Calu3 (cell line): ENCODE measurements at regions not wholly inside any gene's neighbourhood (a gene's known extent, or its start where the extent isn't known, plus 50 kb on each side); places are given as distances from the start of the nearest gene placed in this dataset.

Experiments used
- BruUV-seq: library from RNA; stranded (reverse); fragments of 400-500 nt; replicated peaks from 2 replicates; lab custom pipeline; 2021; lab: Mats Ljungman, UMichigan
- CTCF ChIA-PET: fragments of 300-600 bp; sonication (Branson Sonifier 250); formaldehyde crosslinking; loops from one replicate; lab custom pipeline; 2022; ENCODE audit warnings: antibody characterized with exemption; lab: Charles Lee
- DNase-seq: peaks from one replicate; pipeline ENCODE4 v3.0.0; 2022
- H3K27ac Mint-ChIP-seq: one replicate; pipeline ENCODE4 v1.8.0; 2022; ENCODE audit warnings: mixed read lengths; ENCODE audit not compliant: unreplicated experiment
- H3K27me3 Mint-ChIP-seq: one replicate; pipeline ENCODE4 v1.8.0; 2022; ENCODE audit warnings: mixed read lengths; ENCODE audit not compliant: unreplicated experiment
- H3K36me3 Mint-ChIP-seq: one replicate; pipeline ENCODE4 v1.8.0; 2022; ENCODE audit warnings: mild to moderate bottlenecking, moderate library complexity, mixed read lengths; ENCODE audit not compliant: insufficient read depth, unreplicated experiment
- H3K4me1 Mint-ChIP-seq: one replicate; pipeline ENCODE4 v1.8.0; 2022; ENCODE audit warnings: mild to moderate bottlenecking, low read depth, mixed read lengths; ENCODE audit not compliant: unreplicated experiment
- H3K4me3 Mint-ChIP-seq: one replicate; pipeline ENCODE4 v1.8.0; 2022; ENCODE audit warnings: mild to moderate bottlenecking, low read depth, moderate library complexity, mixed read lengths; ENCODE audit not compliant: unreplicated experiment
- H3K9me3 Mint-ChIP-seq: one replicate; pipeline ENCODE4 v1.8.0; 2022; ENCODE audit warnings: low read depth, mixed read lengths; ENCODE audit not compliant: unreplicated experiment
- CTCF ChIP-seq: fragments of 200-600 bp; IDR thresholded peaks from one replicate; pipeline ENCODE4 v1.8.0; 2022; ENCODE audit warnings: antibody characterized with exemption; ENCODE audit not compliant: unreplicated experiment
- intact Hi-C: fragments of 100-400 bp; cut with micrococcal nuclease; formaldehyde crosslinking; loops from one replicate; pipeline ENCODE4 v1.10.0; 2022; ENCODE audit not compliant: unreplicated experiment

GRCh38 chr18:45399643-45400042, 215.6 kb upstream of the SLC14A2 start:
- no TSS peak for BruUV-seq
- H3K4me3 Mint-ChIP-seq, result no peak overlapping the region
- peaks cover 12% of the 10 kb centered on the region for H3K27me3 Mint-ChIP-seq
- TF ChIP-seq CTCF, result no peak
- H3K9me3 Mint-ChIP-seq, result peaks cover 4% of the 10 kb centered on the region
- no peaks in the 10 kb centered on the region for H3K36me3 Mint-ChIP-seq
- peaks cover 8% of the 10 kb centered on the region for H3K4me1 Mint-ChIP-seq
- intact Hi-C loops, result no loop called here
- CTCF ChIA-PET, result no interaction called here
- DNase-seq, result no peak
- H3K27ac Mint-ChIP-seq, result no peak overlapping the region

DNA sequence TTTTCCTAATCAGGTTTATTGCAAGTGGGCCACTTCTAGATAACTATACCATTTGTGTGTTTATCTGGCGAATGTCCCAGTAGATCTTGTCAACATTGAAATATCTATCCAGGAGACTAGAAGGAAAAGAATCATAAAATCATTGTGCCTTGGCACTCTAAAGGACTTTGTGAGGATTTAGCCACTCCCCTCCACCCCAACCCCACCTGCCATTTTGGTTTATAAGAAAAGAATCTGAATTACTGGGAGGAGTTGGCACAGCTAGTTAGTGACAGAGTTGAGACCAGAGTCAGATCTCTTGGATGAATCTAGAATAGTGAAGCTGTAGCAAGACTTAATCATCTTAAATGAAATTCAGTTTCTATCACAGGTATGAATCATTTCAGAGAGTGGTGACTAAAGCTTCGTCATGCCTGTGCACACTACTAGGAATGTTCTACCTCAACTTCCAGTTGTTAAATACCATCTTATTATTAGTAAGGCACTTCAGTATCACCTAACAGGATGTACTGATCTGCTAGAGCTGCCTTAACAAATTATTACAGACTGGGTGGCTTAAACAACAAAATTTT, 212.7 kb upstream of the SLC14A2 start:
- intact Hi-C loops, result no loop called here

DNA sequence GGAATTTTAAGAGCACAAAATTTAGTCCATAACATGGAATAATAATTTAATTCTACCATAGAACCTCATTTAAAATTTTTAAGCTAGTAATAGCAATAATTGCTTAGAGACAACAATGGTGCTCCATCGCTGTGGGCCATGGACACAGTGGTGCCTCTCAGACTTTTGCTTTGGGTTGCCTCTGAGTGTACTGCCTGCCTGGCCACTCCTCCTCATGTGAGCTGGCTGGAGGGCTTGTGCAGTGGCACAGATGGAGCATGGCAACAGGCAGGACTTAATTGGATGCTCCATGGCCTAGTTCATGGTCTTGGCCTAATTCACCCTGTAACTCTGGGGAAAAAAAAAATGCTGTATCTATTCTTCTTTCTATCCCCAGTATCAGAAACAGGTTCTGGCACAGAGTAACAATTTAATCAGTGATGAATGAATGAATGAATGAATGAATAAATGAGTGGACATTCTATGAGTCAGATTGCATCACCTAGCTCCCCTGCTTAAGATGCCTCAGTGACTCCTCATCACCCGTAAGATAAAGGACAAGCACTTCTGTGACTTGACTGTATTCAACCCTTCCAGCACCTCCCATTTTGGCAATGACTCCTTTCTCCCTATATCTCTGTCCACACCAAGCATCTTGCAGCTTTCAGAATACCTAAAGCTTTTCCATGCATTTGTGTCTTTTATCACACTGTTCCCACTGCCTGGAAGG, 211.8 kb upstream of the SLC14A2 start:
- CTCF ChIA-PET, result no interaction called here
- no peak for TF ChIP-seq CTCF
- H3K4me1 Mint-ChIP-seq, result peaks cover 8% of the 10 kb centered on the region
- H3K9me3 Mint-ChIP-seq, result peaks cover 4% of the 10 kb centered on the region
- no peaks in the 10 kb centered on the region for H3K36me3 Mint-ChIP-seq
- no peaks in the 10 kb centered on the region for H3K27me3 Mint-ChIP-seq
- intact Hi-C loops, result no loop called here
- no peak overlapping the region for H3K4me3 Mint-ChIP-seq
- H3K27ac Mint-ChIP-seq, result no peak overlapping the region
- no peak for DNase-seq
- BruUV-seq, result no TSS peak

More for the DNA sequence above, 212.7 kb upstream of the SLC14A2 start:
- peaks cover 8% of the 10 kb centered on the region for H3K4me1 Mint-ChIP-seq
- H3K27ac Mint-ChIP-seq, result no peak overlapping the region
- H3K9me3 Mint-ChIP-seq, result peaks cover 4% of the 10 kb centered on the region
- no peak overlapping the region for H3K4me3 Mint-ChIP-seq
- no peaks in the 10 kb centered on the region for H3K36me3 Mint-ChIP-seq
- CTCF ChIA-PET, result interaction anchor here (0.6 to 0.7 kb wide), 2 partner anchors 401 to 1953 kb away, joined by 3 to 5 read pairs; no protein-coding TSS in a partner anchor
- no peak for TF ChIP-seq CTCF
- H3K27me3 Mint-ChIP-seq, result no peaks in the 10 kb centered on the region
- no peak for DNase-seq
- no TSS peak for BruUV-seq

GRCh38 chr18:45408218-45408617, 207.1 kb upstream of the SLC14A2 start:
- BruUV-seq, result no TSS peak
- Mint-ChIP-seq H3K9me3 (peaks cover 4% of the 10 kb centered on the region), H3K27me3 (no peaks in the 10 kb centered on the region), H3K36me3 (no peaks in the 10 kb centered on the region), H3K4me3 (no peak overlapping the region), H3K4me1 (peaks cover 14% of the 10 kb centered on the region), H3K27ac (no peak overlapping the region)
- TF ChIP-seq CTCF, result no peak
- DNase-seq, result no peak
- intact Hi-C loops, result no loop called here
- CTCF ChIA-PET, result no interaction called here
